Common myeloid progenitor, CD34-positive (primary cell): ENCODE measurements at regions not wholly inside any gene's neighbourhood (a gene's known extent, or its start where the extent isn't known, plus 50 kb on each side); places are given as distances from the start of the nearest gene placed in this dataset.
"Not testable (repeated sequence)": the region's sequence is repeated elsewhere in the genome, so short reads cannot be mapped to it uniquely, and the experiment has no call there.

Experiments used
- CTCF ChIA-PET: fragments of 350-600 bp; sonication (Branson Sonifier 250); formaldehyde crosslinking; loops from one replicate; lab custom pipeline; 2021; ENCODE audit warnings: antibody characterized with exemption; lab: Charles Lee
- POLR2A ChIA-PET: fragments of 350-600 bp; sonication (Branson Sonifier 250); formaldehyde crosslinking; loops from one replicate; lab custom pipeline; 2021; ENCODE audit warnings: antibody characterized with exemption; lab: Charles Lee
- DNase-seq, 3 donors: peaks; one replicate each; pipeline versions ENCODE4 v3.0.0 to v3.0.0-alpha.2; 2013
- H3K27ac ChIP-seq, 2 experiments: 1 replicate in 1 of 2; 2 replicates in 1 of 2; pipeline ENCODE4 v1.7.0; 2013; ENCODE audit warnings: inconsistent platforms in 2 of 2, low read length in 2 of 2, mild to moderate bottlenecking in 2 of 2, low read depth in 1 of 2, moderate library complexity in 1 of 2; ENCODE audit not compliant: severe bottlenecking in 2 of 2, insufficient read depth in 1 of 2, poor library complexity in 1 of 2
- H3K27me3 ChIP-seq, 5 experiments: replicated peaks in 2 of 5; 1 replicate in 3 of 5; 2 replicates in 2 of 5; pipeline versions ENCODE4 v1.6.1 to v1.7.0; 2013; ENCODE audit warnings: low read length in 4 of 5, mild to moderate bottlenecking in 2 of 5, moderate library complexity in 2 of 5, inconsistent platforms in 1 of 5; ENCODE audit not compliant: insufficient read depth in 5 of 5, control insufficient read depth in 4 of 5
- H3K36me3 ChIP-seq, 4 experiments: 1 replicate in 2 of 4; 2 replicates in 2 of 4; pipeline versions ENCODE4 v1.6.1 to v1.7.0; 2013; ENCODE audit warnings: low read length in 3 of 4, control low read depth in 1 of 4, mild to moderate bottlenecking in 1 of 4; ENCODE audit not compliant: control insufficient read depth in 4 of 4, insufficient read depth in 4 of 4
- H3K4me1 ChIP-seq, 4 experiments: 1 replicate in 3 of 4; 2 replicates in 1 of 4; pipeline versions ENCODE4 v1.6.1 to v1.7.1; 2013; ENCODE audit warnings: low read length in 3 of 4, mild to moderate bottlenecking in 3 of 4, control low read depth in 1 of 4, inconsistent platforms in 1 of 4, moderate library complexity in 1 of 4; ENCODE audit not compliant: control insufficient read depth in 4 of 4, insufficient read depth in 4 of 4; ENCODE audit errors: control extremely low read depth in 1 of 4
- H3K4me3 ChIP-seq, 7 experiments: 1 replicate in 4 of 7; 2 replicates in 3 of 7; pipeline versions ENCODE4 v1.5.1 to v1.7.0; 2013; ENCODE audit warnings: mild to moderate bottlenecking in 7 of 7, low read length in 6 of 7, moderate library complexity in 6 of 7, inconsistent platforms in 2 of 7, low read depth in 2 of 7, control low read depth in 1 of 7; ENCODE audit not compliant: insufficient read depth in 4 of 7, control insufficient read depth in 1 of 7; ENCODE audit errors: extremely low read depth in 1 of 7
- H3K9me3 ChIP-seq, 5 experiments: 1 replicate in 4 of 5; 2 replicates in 1 of 5; pipeline versions ENCODE4 v1.6.1 to v1.7.1; 2013; ENCODE audit warnings: low read length in 4 of 5, mild to moderate bottlenecking in 2 of 5, inconsistent platforms in 1 of 5, low read depth in 1 of 5, moderate library complexity in 1 of 5; ENCODE audit not compliant: control insufficient read depth in 4 of 5, insufficient read depth in 2 of 5; ENCODE audit errors: control extremely low read depth in 1 of 5
- WGBS: methylation state at CpG from one replicate; pipeline ENCODE4 v1.1.5; 2013; ENCODE audit not compliant: insufficient coverage; 5-methylcytosine and 5-hydroxymethylcytosine counted together

- Histone ChIP-seq H3K27ac (no peak overlapping the region), H3K9me3 (peaks cover 0 to 2% (median 0%) of the 10 kb centered on the region in 5 experiments), H3K27me3 (peaks cover 0 to 22% (median 2%) of the 10 kb centered on the region in 5 experiments), H3K4me3 (no peak overlapping the region), H3K36me3 (no peaks in the 10 kb centered on the region), H3K4me1 (no peaks in the 10 kb centered on the region)
- no peak for DNase-seq
- 0% methylated on average over 1 of the region's 8 CpGs for WGBS
- ChIA-PET POLR2A (no interaction called here), CTCF (interaction anchor here (4.8 kb wide), 1 partner anchor 18 kb away, joined by 21 read pairs; no protein-coding TSS in a partner anchor)
Observed at GRCh38 chr7:98763441-98763840, 106.4 kb downstream of the TMEM130 start.

- 73% methylated on average over 8 of the region's 8 CpGs for WGBS
- Histone ChIP-seq H3K4me1 (no peaks in the 10 kb centered on the region), H3K27ac (no peak overlapping the region), H3K36me3 (no peaks in the 10 kb centered on the region), H3K27me3 (peaks cover 0 to 16% (median 4%) of the 10 kb centered on the region in 5 experiments), H3K4me3 (no peak overlapping the region), H3K9me3 (peaks cover 0 to 2% (median 0%) of the 10 kb centered on the region in 5 experiments)
- no peak for DNase-seq
- CTCF ChIA-PET, result interaction anchor here (0.7 to 4.8 kb wide), 3 partner anchors 12 to 20 kb away, joined by 3 to 21 read pairs (median 3); no protein-coding TSS in a partner anchor
- POLR2A ChIA-PET, result no interaction called here
Observed at GRCh38 chr7:98764946-98765345, 104.9 kb downstream of the TMEM130 start.

- WGBS, result 100% methylated on average over 2 of the region's 5 CpGs
- DNase-seq, H3K36me3 ChIP-seq, H3K27me3 ChIP-seq, H3K27ac ChIP-seq, POLR2A ChIA-PET, H3K9me3 ChIP-seq, H3K4me1 ChIP-seq, H3K4me3 ChIP-seq: not testable (repeated sequence)
- CTCF ChIA-PET, result interaction anchor here (2.3 to 2.5 kb wide), 2 partner anchors 25 to 71 kb away, joined by 7 to 9 read pairs; no protein-coding TSS in a partner anchor
Observed at GRCh38 chr7:98770085-98770484, 99.7 kb downstream of the TMEM130 start.

- CTCF ChIA-PET, result no interaction called here
- H3K27ac ChIP-seq, result no peak overlapping the region
- POLR2A ChIA-PET, result no interaction called here
- WGBS, result 26% methylated on average over 6 of the region's 6 CpGs
- peak; percentile 19 to 81 (median 79) for DNase-seq
- no peaks in the 10 kb centered on the region for H3K36me3 ChIP-seq
- H3K4me1 ChIP-seq, result peaks cover 0 to 10% (median 4%) of the 10 kb centered on the region in 4 experiments
- peaks cover 0 to 7% (median 2%) of the 10 kb centered on the region in 5 experiments for H3K27me3 ChIP-seq
- peaks cover 0 to 2% (median 0%) of the 10 kb centered on the region in 5 experiments for H3K9me3 ChIP-seq
- peak overlapping the region in 1 of 7 experiments; percentile 33 for H3K4me3 ChIP-seq
Observed at GRCh38 chr7:98771519-98771918, 98.3 kb downstream of the TMEM130 start.

- POLR2A ChIA-PET, result no interaction called here
- CTCF ChIA-PET, result no interaction called here
- Histone ChIP-seq H3K4me3 (peak overlapping the region in 1 of 7 experiments; percentile 33), H3K36me3 (no peaks in the 10 kb centered on the region), H3K4me1 (peaks cover 0 to 10% (median 4%) of the 10 kb centered on the region in 4 experiments), H3K27me3 (peaks cover 0 to 7% (median 2%) of the 10 kb centered on the region in 5 experiments), H3K27ac (no peak overlapping the region), H3K9me3 (no peaks in the 10 kb centered on the region)
- no peak for DNase-seq
- 47% methylated on average over 15 of the region's 22 CpGs for WGBS
Observed at GRCh38 chr7:98771941-98772603, 97.7 kb downstream of the TMEM130 start.

GRCh38 chr7:98774884-98775283, 94.9 kb downstream of the TMEM130 start:
- peaks cover 0 to 7% (median 0%) of the 10 kb centered on the region in 5 experiments for H3K27me3 ChIP-seq
- ChIA-PET CTCF (no interaction called here), POLR2A (no interaction called here)
- H3K9me3 ChIP-seq, result peaks cover 0 to 3% (median 0%) of the 10 kb centered on the region in 5 experiments
- H3K36me3 ChIP-seq, result no peaks in the 10 kb centered on the region
- no peak overlapping the region for H3K27ac ChIP-seq
- WGBS, result 52% methylated on average over 2 of the region's 4 CpGs
- H3K4me1 ChIP-seq, result peaks cover 0 to 10% (median 4%) of the 10 kb centered on the region in 4 experiments
- no peak for DNase-seq
- H3K4me3 ChIP-seq, result no peak overlapping the region

GRCh38 chr7:98777051-98777450, 92.8 kb downstream of the TMEM130 start:
- Histone ChIP-seq H3K4me1 (peaks cover 0 to 1% (median under 1%) of the 10 kb centered on the region in 4 experiments), H3K27ac (no peak overlapping the region), H3K4me3 (no peak overlapping the region), H3K36me3 (no peaks in the 10 kb centered on the region), H3K9me3 (peaks cover 0 to 3% (median 0%) of the 10 kb centered on the region in 5 experiments), H3K27me3 (peaks cover 0 to 7% (median 4%) of the 10 kb centered on the region in 5 experiments)
- ChIA-PET CTCF (no interaction called here), POLR2A (interaction anchor here (0.6 kb wide), 1 partner anchor 60 kb away, joined by 6 read pairs; no protein-coding TSS in a partner anchor)
- WGBS, result 88% methylated on average over 9 of the region's 9 CpGs
- no peak for DNase-seq
